ENCODE measurements at regions not wholly inside any gene's neighbourhood (a gene's known extent, or its start where the extent isn't known, plus 50 kb on each side); places are given as distances from the start of the nearest gene placed in this dataset.

GRCh38 chr11:41532413-41532812 is 73.0 kb upstream of the LRRC4C start:
- H3K4me2 ChIP-seq (replicated peaks; ENCODE audit: extremely low read depth, low read length, poor library complexity, severe bottlenecking): no peak overlapping the region
- Mint-ChIP-seq H3K27me3 (ENCODE audit: low read depth in 3 of 3) (no peaks in the 10 kb centered on the region), H3K9me3 (peaks cover 0 to 2% (median 0%) of the 10 kb centered on the region in 7 donors), H3K36me3 (no peaks in the 10 kb centered on the region), H3K27ac (no peak overlapping the region), H3K4me1 (no peaks in the 10 kb centered on the region), H3K4me3 (no peak overlapping the region)
- no peak overlapping the region for H3K27ac ChIP-seq (ENCODE audit: low read depth in 1 of 2, low read length in 2 of 2)
- WGBS (ENCODE audit: insufficient coverage): 79% methylated on average over 5 of the region's 7 CpGs
- no peaks in the 10 kb centered on the region for H3K27me3 ChIP-seq (ENCODE audit: control insufficient read depth in 2 of 2, insufficient read depth in 2 of 2, low read length in 2 of 2)
- H3K9ac ChIP-seq (ENCODE audit: insufficient read depth, low read length, poor library complexity, severe bottlenecking): no peak overlapping the region
- H3K4me1 ChIP-seq (ENCODE audit: control insufficient read depth in 1 of 2, insufficient read depth in 2 of 2, low read length in 2 of 2): no peaks in the 10 kb centered on the region
- H3K9me3 ChIP-seq (replicated peaks in 1 of 2; ENCODE audit: control insufficient read depth in 1 of 2, insufficient read depth in 1 of 2, low read length in 2 of 2): no peaks in the 10 kb centered on the region
- no peaks in the 10 kb centered on the region for H3K79me2 ChIP-seq (ENCODE audit: insufficient read depth, low read length)
- no peaks in the 10 kb centered on the region for H4K20me1 ChIP-seq (ENCODE audit: insufficient read depth, low read length)
- no peak for DNase-seq
- no peak for TF ChIP-seq CTCF (IDR thresholded peaks at IDR 0.05)
- intact Hi-C loops (cut with micrococcal nuclease): no loop called here
- no peaks in the 10 kb centered on the region for H3K36me3 ChIP-seq (replicated peaks in 1 of 2; ENCODE audit: control insufficient read depth in 1 of 2, insufficient read depth in 2 of 2, low read length in 2 of 2)
- H3K4me3 ChIP-seq (replicated peaks in 1 of 3; ENCODE audit: low read depth in 2 of 3, low read length in 3 of 3): no peak overlapping the region
- H2AFZ ChIP-seq (ENCODE audit: insufficient read depth, low read depth, low read length, poor library complexity, severe bottlenecking): no peak overlapping the region

- intact Hi-C loops (cut with micrococcal nuclease): no loop called here
- no peaks in the 10 kb centered on the region for H3K27me3 ChIP-seq (ENCODE audit: control insufficient read depth in 2 of 2, insufficient read depth in 2 of 2, low read length in 2 of 2)
- H3K9me3 ChIP-seq (replicated peaks in 1 of 2; ENCODE audit: control insufficient read depth in 1 of 2, insufficient read depth in 1 of 2, low read length in 2 of 2): no peaks in the 10 kb centered on the region
- H4K20me1 ChIP-seq (ENCODE audit: insufficient read depth, low read length): no peaks in the 10 kb centered on the region
- H3K4me3 ChIP-seq (replicated peaks in 1 of 3; ENCODE audit: low read depth in 2 of 3, low read length in 3 of 3): no peak overlapping the region
- 71% methylated on average over 1 of the region's 1 CpG for WGBS (ENCODE audit: insufficient coverage)
- no peak overlapping the region for H3K4me2 ChIP-seq (replicated peaks; ENCODE audit: extremely low read depth, low read length, poor library complexity, severe bottlenecking)
- H3K27ac Mint-ChIP-seq: no peak overlapping the region
- H3K4me1 Mint-ChIP-seq: no peaks in the 10 kb centered on the region
- TF ChIP-seq CTCF (IDR thresholded peaks at IDR 0.05): no peak
- no peak overlapping the region for H3K9ac ChIP-seq (ENCODE audit: insufficient read depth, low read length, poor library complexity, severe bottlenecking)
- H3K79me2 ChIP-seq (ENCODE audit: insufficient read depth, low read length): no peaks in the 10 kb centered on the region
- peaks cover 0 to 2% (median 0%) of the 10 kb centered on the region in 7 donors for H3K9me3 Mint-ChIP-seq
- H3K36me3 Mint-ChIP-seq: no peaks in the 10 kb centered on the region
- no peak overlapping the region for H2AFZ ChIP-seq (ENCODE audit: insufficient read depth, low read depth, low read length, poor library complexity, severe bottlenecking)
- DNase-seq: no peak
- H3K27me3 Mint-ChIP-seq (ENCODE audit: low read depth in 3 of 3): no peaks in the 10 kb centered on the region
- H3K27ac ChIP-seq (ENCODE audit: low read depth in 1 of 2, low read length in 2 of 2): no peak overlapping the region
- H3K4me1 ChIP-seq (ENCODE audit: control insufficient read depth in 1 of 2, insufficient read depth in 2 of 2, low read length in 2 of 2): no peaks in the 10 kb centered on the region
- H3K4me3 Mint-ChIP-seq: no peak overlapping the region
- H3K36me3 ChIP-seq (replicated peaks in 1 of 2; ENCODE audit: control insufficient read depth in 1 of 2, insufficient read depth in 2 of 2, low read length in 2 of 2): no peaks in the 10 kb centered on the region
Measured at GRCh38 chr11:41533761-41534160, 74.3 kb upstream of the LRRC4C start.
